ENCODE measurements at regions not wholly inside any gene's neighbourhood (a gene's known extent, or its start where the extent isn't known, plus 50 kb on each side); places are given as distances from the start of the nearest gene placed in this dataset.

GRCh38 chr9:134230942-134231325 is 66.6 kb upstream of the RNU6ATAC start:
- DNase-seq (ENCODE audit: extremely low spot score) = no peak
- no peak for TF ChIP-seq CTCF (IDR thresholded peaks at IDR 0.05; ENCODE audit: control extremely low read depth, extremely low read depth, low read depth, missing control alignments)
- CTCF ChIA-PET = no interaction called here
- POLR2A ChIA-PET = no interaction called here

GRCh38 chr9:134231330-134231745 is 67.0 kb upstream of the RNU6ATAC start:
- POLR2A ChIA-PET = no interaction called here
- CTCF ChIA-PET = interaction anchor here (1.7 kb wide), 1 partner anchor 17 kb away, joined by 4 read pairs; no protein-coding TSS in a partner anchor
- DNase-seq (ENCODE audit: extremely low spot score) = no peak
- no peak for TF ChIP-seq CTCF (IDR thresholded peaks at IDR 0.05; ENCODE audit: control extremely low read depth, extremely low read depth, low read depth, missing control alignments)

GRCh38 chr9:134231767-134232166 is 67.4 kb upstream of the RNU6ATAC start:
- ChIA-PET POLR2A (no interaction called here), CTCF (interaction anchor here (1.7 kb wide), 1 partner anchor 18 kb away, joined by 4 read pairs; no protein-coding TSS in a partner anchor)
- no peak for TF ChIP-seq CTCF (IDR thresholded peaks at IDR 0.05; ENCODE audit: control extremely low read depth, extremely low read depth, low read depth, missing control alignments)

GRCh38 chr9:134233022-134233421 is 68.7 kb upstream of the RNU6ATAC start:
- ChIA-PET POLR2A (no interaction called here), CTCF (interaction anchor here (1.7 kb wide), 1 partner anchor 19 kb away, joined by 4 read pairs; no protein-coding TSS in a partner anchor)
- DNase-seq (ENCODE audit: extremely low spot score) = no peak
- TF ChIP-seq CTCF (IDR thresholded peaks at IDR 0.05; ENCODE audit: control extremely low read depth, extremely low read depth, low read depth, missing control alignments) = no peak

More at GRCh38 chr9:134231767-134232166, 67.4 kb upstream of the RNU6ATAC start:
- no peak for DNase-seq (ENCODE audit: extremely low spot score)

- CTCF ChIA-PET = no interaction called here
- POLR2A ChIA-PET = no interaction called here
- no peak for DNase-seq (ENCODE audit: extremely low spot score)
- TF ChIP-seq CTCF (IDR thresholded peaks at IDR 0.05; ENCODE audit: control extremely low read depth, extremely low read depth, low read depth, missing control alignments) = no peak
Observed at GRCh38 chr9:134234001-134234660, 69.8 kb upstream of the RNU6ATAC start.

- ChIA-PET POLR2A (no interaction called here), CTCF (no interaction called here)
- no peak for DNase-seq (ENCODE audit: extremely low spot score)
- no peak for TF ChIP-seq CTCF (IDR thresholded peaks at IDR 0.05; ENCODE audit: control extremely low read depth, extremely low read depth, low read depth, missing control alignments)
Observed at GRCh38 chr9:134234687-134235359, 70.5 kb upstream of the RNU6ATAC start.

All from GM10248 (cell line).